Ishikawa (cell line): ENCODE measurements at regions not wholly inside any gene's neighbourhood (a gene's known extent, or its start where the extent isn't known, plus 50 kb on each side); places are given as distances from the start of the nearest gene placed in this dataset.

Experiments
- EP300 ChIP-seq: IDR thresholded peaks from 2 replicates; pipeline ENCODE4 v1.6.1; 2012; ENCODE audit warnings: borderline replicate concordance
- TAF1 ChIP-seq: IDR thresholded peaks from 2 replicates; pipeline ENCODE4 v1.6.1; 2012; ENCODE audit warnings: low read depth, mild to moderate bottlenecking
- TEAD4 ChIP-seq: IDR thresholded peaks from 2 replicates; pipeline ENCODE4 v1.6.1; 2012
- YY1 ChIP-seq: IDR thresholded peaks from 2 replicates; pipeline ENCODE4 v1.6.1; 2012; ENCODE audit warnings: low read depth
- TF ChIP-seq, protein P1 (sequence below): IDR thresholded peaks from 2 replicates; pipeline ENCODE4 v1.6.1; 2012
- TF ChIP-seq, protein P2 (sequence below): IDR thresholded peaks from 2 replicates; pipeline ENCODE4 v1.6.1; 2012; ENCODE audit warnings: low read depth, mild to moderate bottlenecking

- TF ChIP-seq, protein P1, sequence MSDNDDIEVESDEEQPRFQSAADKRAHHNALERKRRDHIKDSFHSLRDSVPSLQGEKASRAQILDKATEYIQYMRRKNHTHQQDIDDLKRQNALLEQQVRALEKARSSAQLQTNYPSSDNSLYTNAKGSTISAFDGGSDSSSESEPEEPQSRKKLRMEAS, result no peak
- TF ChIP-seq, protein P2, sequence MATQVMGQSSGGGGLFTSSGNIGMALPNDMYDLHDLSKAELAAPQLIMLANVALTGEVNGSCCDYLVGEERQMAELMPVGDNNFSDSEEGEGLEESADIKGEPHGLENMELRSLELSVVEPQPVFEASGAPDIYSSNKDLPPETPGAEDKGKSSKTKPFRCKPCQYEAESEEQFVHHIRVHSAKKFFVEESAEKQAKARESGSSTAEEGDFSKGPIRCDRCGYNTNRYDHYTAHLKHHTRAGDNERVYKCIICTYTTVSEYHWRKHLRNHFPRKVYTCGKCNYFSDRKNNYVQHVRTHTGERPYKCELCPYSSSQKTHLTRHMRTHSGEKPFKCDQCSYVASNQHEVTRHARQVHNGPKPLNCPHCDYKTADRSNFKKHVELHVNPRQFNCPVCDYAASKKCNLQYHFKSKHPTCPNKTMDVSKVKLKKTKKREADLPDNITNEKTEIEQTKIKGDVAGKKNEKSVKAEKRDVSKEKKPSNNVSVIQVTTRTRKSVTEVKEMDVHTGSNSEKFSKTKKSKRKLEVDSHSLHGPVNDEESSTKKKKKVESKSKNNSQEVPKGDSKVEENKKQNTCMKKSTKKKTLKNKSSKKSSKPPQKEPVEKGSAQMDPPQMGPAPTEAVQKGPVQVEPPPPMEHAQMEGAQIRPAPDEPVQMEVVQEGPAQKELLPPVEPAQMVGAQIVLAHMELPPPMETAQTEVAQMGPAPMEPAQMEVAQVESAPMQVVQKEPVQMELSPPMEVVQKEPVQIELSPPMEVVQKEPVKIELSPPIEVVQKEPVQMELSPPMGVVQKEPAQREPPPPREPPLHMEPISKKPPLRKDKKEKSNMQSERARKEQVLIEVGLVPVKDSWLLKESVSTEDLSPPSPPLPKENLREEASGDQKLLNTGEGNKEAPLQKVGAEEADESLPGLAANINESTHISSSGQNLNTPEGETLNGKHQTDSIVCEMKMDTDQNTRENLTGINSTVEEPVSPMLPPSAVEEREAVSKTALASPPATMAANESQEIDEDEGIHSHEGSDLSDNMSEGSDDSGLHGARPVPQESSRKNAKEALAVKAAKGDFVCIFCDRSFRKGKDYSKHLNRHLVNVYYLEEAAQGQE, result no peak
- TF ChIP-seq TEAD4 (no peak), TAF1 (no peak), EP300 (no peak), YY1 (no peak)
These were observed 187.5 kb upstream of the CYRIA start for GRCh38 chr2:16853088-16853487.
